SU-DHL-6 (cell line): ENCODE measurements at regions not wholly inside any gene's neighbourhood (a gene's known extent, or its start where the extent isn't known, plus 50 kb on each side); places are given as distances from the start of the nearest gene placed in this dataset.

ENCODE experiments used
- EZH2phosphoT487 ChIP-seq: fragments of 200-600 bp; sonication (generic), shearing (Covaris generic); conservative IDR thresholded peaks from 2 replicates; pipeline ENCODE4 v1.6.1; 2018; ENCODE audit warnings: mild to moderate bottlenecking, antibody characterized with exemption, low read length, moderate library complexity, mixed read lengths
- TF ChIP-seq, protein P1 (sequence below): fragments of 200-600 bp; sonication (generic); IDR thresholded peaks from one replicate; pipeline ENCODE4 v1.5.1; 2017; ENCODE audit warnings: antibody characterized with exemption, mild to moderate bottlenecking, low read length, moderate library complexity; ENCODE audit not compliant: insufficient read depth, poor library complexity, severe bottlenecking

- TF ChIP-seq, protein P1, sequence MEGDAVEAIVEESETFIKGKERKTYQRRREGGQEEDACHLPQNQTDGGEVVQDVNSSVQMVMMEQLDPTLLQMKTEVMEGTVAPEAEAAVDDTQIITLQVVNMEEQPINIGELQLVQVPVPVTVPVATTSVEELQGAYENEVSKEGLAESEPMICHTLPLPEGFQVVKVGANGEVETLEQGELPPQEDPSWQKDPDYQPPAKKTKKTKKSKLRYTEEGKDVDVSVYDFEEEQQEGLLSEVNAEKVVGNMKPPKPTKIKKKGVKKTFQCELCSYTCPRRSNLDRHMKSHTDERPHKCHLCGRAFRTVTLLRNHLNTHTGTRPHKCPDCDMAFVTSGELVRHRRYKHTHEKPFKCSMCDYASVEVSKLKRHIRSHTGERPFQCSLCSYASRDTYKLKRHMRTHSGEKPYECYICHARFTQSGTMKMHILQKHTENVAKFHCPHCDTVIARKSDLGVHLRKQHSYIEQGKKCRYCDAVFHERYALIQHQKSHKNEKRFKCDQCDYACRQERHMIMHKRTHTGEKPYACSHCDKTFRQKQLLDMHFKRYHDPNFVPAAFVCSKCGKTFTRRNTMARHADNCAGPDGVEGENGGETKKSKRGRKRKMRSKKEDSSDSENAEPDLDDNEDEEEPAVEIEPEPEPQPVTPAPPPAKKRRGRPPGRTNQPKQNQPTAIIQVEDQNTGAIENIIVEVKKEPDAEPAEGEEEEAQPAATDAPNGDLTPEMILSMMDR: no peak
- TF ChIP-seq EZH2phosphoT487: no peak
Observed at GRCh38 chr14:83534995-83535394, 1994.9 kb upstream of the FLRT2 start.
